Transverse colon (tissue), 4 donors: ENCODE measurements at regions not wholly inside any gene's neighbourhood (a gene's known extent, or its start where the extent isn't known, plus 50 kb on each side); places are given as distances from the start of the nearest gene placed in this dataset.
A peak's percentile ranks its signal among the peaks of the same experiment; 100 is the strongest.

ENCODE experiments used
- EP300 ChIP-seq: sonication (generic); formaldehyde crosslinking; IDR thresholded peaks from one replicate; pipeline ENCODE4 v1.6.1; 2017; ENCODE audit warnings: antibody characterized with exemption, low read depth
- POLR2A ChIP-seq: fragments of 450-650 bp; IDR thresholded peaks from one replicate; pipeline ENCODE4 v1.6.1; 2016; ENCODE audit warnings: antibody characterized with exemption, mild to moderate bottlenecking, moderate library complexity
- POLR2AphosphoS5 ChIP-seq, 3 donors: sonication (generic); formaldehyde crosslinking; IDR thresholded peaks; one replicate each; pipeline ENCODE4 v1.6.1; 2016; ENCODE audit warnings: antibody characterized with exemption in 3 of 3
- TF ChIP-seq, protein P1 (sequence below), 5 experiments: fragments of 200-600 bp in 3 of 5; fragments of 450-650 bp in 2 of 5; sonication (generic) in 3 of 5; IDR thresholded peaks; 1 replicate in 2 of 5; 2 replicates in 3 of 5; pipeline ENCODE4 v1.5.1; 2016 to 2017; ENCODE audit warnings: antibody characterized with exemption in 5 of 5, inconsistent platforms in 3 of 5, mild to moderate bottlenecking in 2 of 5, moderate library complexity in 1 of 5

DNA sequence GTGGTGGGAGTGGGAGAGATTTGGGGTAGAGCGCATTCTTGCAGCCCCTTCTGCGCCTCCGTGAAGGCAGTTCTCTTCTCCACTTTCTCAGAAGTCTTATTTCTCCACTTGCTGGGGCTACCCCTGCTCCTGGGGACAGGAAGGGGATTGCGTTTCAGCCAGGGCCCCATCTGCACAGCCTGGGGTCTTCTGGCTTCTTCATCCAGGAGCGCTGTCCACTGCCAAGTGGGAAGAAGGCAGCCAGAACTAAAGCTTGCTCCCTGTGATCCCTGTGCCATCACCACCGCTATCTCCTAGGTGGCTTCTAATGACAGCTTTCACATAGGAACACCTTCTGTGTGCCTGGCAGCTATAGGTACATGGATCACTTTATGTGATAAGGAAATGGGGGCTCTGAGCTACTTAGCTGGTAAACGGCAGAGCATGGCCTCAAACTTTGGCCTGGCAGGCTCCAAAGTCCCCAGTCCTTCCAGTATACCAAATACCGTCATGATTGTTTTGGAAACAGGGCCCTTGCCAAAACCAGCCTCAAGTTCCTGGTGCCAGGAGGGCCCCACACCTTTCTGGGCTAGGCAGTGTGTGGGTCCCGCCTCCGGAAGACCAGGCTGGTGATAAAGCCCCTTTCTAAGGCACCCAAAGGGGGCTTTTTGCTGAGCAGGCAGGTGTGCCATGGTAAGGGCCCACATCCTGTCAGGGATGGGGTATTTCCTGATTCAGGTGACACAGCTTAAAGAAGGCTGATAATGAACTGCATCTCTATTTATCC is 60.4 kb upstream of the PAX6 start:
- TF ChIP-seq, protein P1, sequence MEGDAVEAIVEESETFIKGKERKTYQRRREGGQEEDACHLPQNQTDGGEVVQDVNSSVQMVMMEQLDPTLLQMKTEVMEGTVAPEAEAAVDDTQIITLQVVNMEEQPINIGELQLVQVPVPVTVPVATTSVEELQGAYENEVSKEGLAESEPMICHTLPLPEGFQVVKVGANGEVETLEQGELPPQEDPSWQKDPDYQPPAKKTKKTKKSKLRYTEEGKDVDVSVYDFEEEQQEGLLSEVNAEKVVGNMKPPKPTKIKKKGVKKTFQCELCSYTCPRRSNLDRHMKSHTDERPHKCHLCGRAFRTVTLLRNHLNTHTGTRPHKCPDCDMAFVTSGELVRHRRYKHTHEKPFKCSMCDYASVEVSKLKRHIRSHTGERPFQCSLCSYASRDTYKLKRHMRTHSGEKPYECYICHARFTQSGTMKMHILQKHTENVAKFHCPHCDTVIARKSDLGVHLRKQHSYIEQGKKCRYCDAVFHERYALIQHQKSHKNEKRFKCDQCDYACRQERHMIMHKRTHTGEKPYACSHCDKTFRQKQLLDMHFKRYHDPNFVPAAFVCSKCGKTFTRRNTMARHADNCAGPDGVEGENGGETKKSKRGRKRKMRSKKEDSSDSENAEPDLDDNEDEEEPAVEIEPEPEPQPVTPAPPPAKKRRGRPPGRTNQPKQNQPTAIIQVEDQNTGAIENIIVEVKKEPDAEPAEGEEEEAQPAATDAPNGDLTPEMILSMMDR (IDR thresholded peaks at IDR 0.05): peak in 1 of 5 experiments; percentile 0
- TF ChIP-seq POLR2A (no peak), POLR2AphosphoS5 (IDR thresholded peaks at IDR 0.05) (no peak), EP300 (no peak)
